H1 (cell line): ENCODE measurements at regions not wholly inside any gene's neighbourhood (a gene's known extent, or its start where the extent isn't known, plus 50 kb on each side); places are given as distances from the start of the nearest gene placed in this dataset.

Experiments used
- CTCF ChIP-seq, 3 experiments: IDR thresholded peaks; 1 replicate in 2 of 3; 2 replicates in 1 of 3; pipeline versions ENCODE4 v1.5.1 to v1.6.1; 2011; ENCODE audit warnings: low read length in 3 of 3, mild to moderate bottlenecking in 3 of 3, inconsistent platforms in 2 of 3, low read depth in 1 of 3, moderate library complexity in 1 of 3; ENCODE audit not compliant: insufficient read depth in 1 of 3; ENCODE audit errors: control extremely low read depth in 1 of 3
- E2F6 ChIP-seq: IDR thresholded peaks from 2 replicates; pipeline ENCODE4 v1.6.1; 2012; ENCODE audit warnings: inconsistent platforms
- MAX ChIP-seq: IDR thresholded peaks from 2 replicates; pipeline ENCODE4 v1.6.1; 2012; ENCODE audit warnings: inconsistent platforms
- PHF8 ChIP-seq: fragments of 200-600 bp; sonication (generic); conservative IDR thresholded peaks from 2 replicates; pipeline ENCODE4 v1.7.1; 2012; ENCODE audit warnings: low read depth, mild to moderate bottlenecking, inconsistent platforms, low read length, moderate library complexity
- POLR2A ChIP-seq, 2 experiments: IDR thresholded peaks; 1 replicate in 1 of 2; 2 replicates in 1 of 2; pipeline ENCODE4 v1.6.1; 2011; ENCODE audit warnings: low read depth in 2 of 2, low read length in 2 of 2, mild to moderate bottlenecking in 2 of 2; ENCODE audit errors: control extremely low read depth in 1 of 2
- RXRA ChIP-seq: IDR thresholded peaks from 2 replicates; pipeline ENCODE4 v1.6.1; 2011; ENCODE audit warnings: low read depth, mild to moderate bottlenecking, low read length, moderate library complexity; ENCODE audit not compliant: insufficient read depth
- SAP30 ChIP-seq: fragments of 300-600 bp; sonication (generic); IDR thresholded peaks from 2 replicates; pipeline ENCODE4 v1.7.1; 2012; ENCODE audit warnings: low read length, moderate library complexity, mild to moderate bottlenecking, inconsistent platforms; ENCODE audit not compliant: insufficient read depth, insufficient replicate concordance
- TAF1 ChIP-seq: IDR thresholded peaks from 2 replicates; pipeline ENCODE4 v1.6.1; 2011; ENCODE audit warnings: mild to moderate bottlenecking, low read depth, low read length

- TF ChIP-seq CTCF (IDR thresholded peaks at IDR 0.05; ENCODE audit: control extremely low read depth in 1 of 3, insufficient read depth in 1 of 3, low read depth in 1 of 3, low read length in 3 of 3) (no peak), RXRA (no peak), PHF8 (no peak), MAX (no peak), SAP30 (no peak), POLR2A (IDR thresholded peaks at IDR 0.05; ENCODE audit: control extremely low read depth in 1 of 2, low read depth in 2 of 2, low read length in 2 of 2) (no peak), E2F6 (no peak), TAF1 (no peak)
Measured at GRCh38 chr3:194830978-194831377, 145.3 kb downstream of the FAM43A start.
